Neural cell (in vitro differentiated cells): ENCODE measurements at regions not wholly inside any gene's neighbourhood (a gene's known extent, or its start where the extent isn't known, plus 50 kb on each side); places are given as distances from the start of the nearest gene placed in this dataset.

Experiments
- CTCF ChIP-seq: fragments of 450-650 bp; IDR thresholded peaks from 2 replicates; pipeline ENCODE4 v1.5.1; 2014; ENCODE audit warnings: antibody characterized with exemption, mild to moderate bottlenecking, moderate library complexity; ENCODE audit not compliant: poor library complexity, severe bottlenecking
- EP300 ChIP-seq: fragments of 450-650 bp; conservative IDR thresholded peaks from 2 replicates; pipeline ENCODE4 v1.6.1; 2014; ENCODE audit warnings: antibody characterized with exemption, mild to moderate bottlenecking, moderate library complexity; ENCODE audit not compliant: poor library complexity, severe bottlenecking
- EZH2 ChIP-seq: fragments of 200-600, 300-800 bp; shearing (Covaris generic), sonication (generic); IDR thresholded peaks from 2 replicates; pipeline ENCODE4 v1.6.1; 2014; ENCODE audit warnings: antibody characterized with exemption, low read length, borderline replicate concordance, mild to moderate bottlenecking; ENCODE audit not compliant: insufficient read depth, poor library complexity, severe bottlenecking
- MXI1 ChIP-seq: fragments of 450-650 bp; conservative IDR thresholded peaks from 2 replicates; pipeline ENCODE4 v1.6.1; 2014; ENCODE audit warnings: antibody characterized with exemption, mild to moderate bottlenecking; ENCODE audit not compliant: poor library complexity, severe bottlenecking
- POLR2AphosphoS5 ChIP-seq: IDR thresholded peaks from 2 replicates; pipeline ENCODE4 v1.6.1; 2012
- RAD21 ChIP-seq: fragments of 450-650 bp; conservative IDR thresholded peaks from 2 replicates; pipeline ENCODE4 v1.6.1; 2014; ENCODE audit warnings: antibody characterized with exemption, mild to moderate bottlenecking, moderate library complexity
- REST ChIP-seq: IDR thresholded peaks from 2 replicates; pipeline ENCODE4 v1.6.1; 2012; ENCODE audit warnings: borderline replicate concordance
- SMC3 ChIP-seq: fragments of 450-650 bp; conservative IDR thresholded peaks from 2 replicates; pipeline ENCODE4 v1.6.1; 2014; ENCODE audit warnings: antibody characterized with exemption, mild to moderate bottlenecking, moderate library complexity; ENCODE audit not compliant: poor library complexity
- TAF1 ChIP-seq: IDR thresholded peaks from 2 replicates; pipeline ENCODE4 v1.6.1; 2012; ENCODE audit warnings: low read depth

- TF ChIP-seq CTCF (no peak), MXI1 (no peak), EZH2 (no peak), POLR2AphosphoS5 (no peak), TAF1 (no peak), REST (no peak), EP300 (no peak), SMC3 (no peak), RAD21 (no peak)
These were observed 116.1 kb upstream of the DPT start for GRCh38 chr1:168845140-168845539.
